PC-9 (cell line): ENCODE measurements at regions not wholly inside any gene's neighbourhood (a gene's known extent, or its start where the extent isn't known, plus 50 kb on each side); places are given as distances from the start of the nearest gene placed in this dataset.

Experiments
- BruUV-seq: library from RNA; stranded (reverse); fragments of 400-500 nt; replicated peaks from 2 replicates; lab custom pipeline; 2021; lab: Mats Ljungman, UMichigan
- CTCF ChIA-PET: fragments of 300-600 bp; sonication (Branson Sonifier 250); formaldehyde crosslinking; loops from one replicate; lab custom pipeline; 2022; ENCODE audit warnings: antibody characterized with exemption; lab: Charles Lee
- POLR2A ChIA-PET: fragments of 300-600 bp; sonication (Branson Sonifier 250); formaldehyde crosslinking; loops from one replicate; lab custom pipeline; 2022; ENCODE audit warnings: antibody characterized with exemption; ENCODE audit not compliant: unreplicated experiment; lab: Charles Lee
- DNase-seq, 2 experiments: peaks; one replicate each; pipeline versions ENCODE4 v3.0.0 to v3.0.0-alpha.2; 2015 to 2022; ENCODE audit warnings: mixed read lengths in 1 of 2
- H2AFZ ChIP-seq: fragments of 200-600 bp; sonication (generic); 2 replicates; pipeline ENCODE4 v1.8.1; 2017; ENCODE audit warnings: antibody characterized with exemption
- H3F3A ChIP-seq: fragments of 200-600 bp; sonication (generic); 2 replicates; pipeline ENCODE4 v1.8.1; 2017; ENCODE audit warnings: antibody characterized with exemption, mild to moderate bottlenecking, low read depth; ENCODE audit not compliant: insufficient read depth
- H3K27ac ChIP-seq: fragments of 200-600 bp; sonication (generic); 2 replicates; pipeline ENCODE4 v1.6.1; 2016; ENCODE audit warnings: mixed run types
- H3K27me3 ChIP-seq: fragments of 200-600 bp; sonication (generic); 2 replicates; pipeline ENCODE4 v1.6.1; 2016; ENCODE audit warnings: low read depth, mixed run types; ENCODE audit not compliant: insufficient read depth
- H3K36me3 ChIP-seq: fragments of 200-600 bp; sonication (generic); 2 replicates; pipeline ENCODE4 v1.6.1; 2016; ENCODE audit warnings: low read depth, mixed run types
- H3K4me1 ChIP-seq: fragments of 200-600 bp; sonication (generic); replicated peaks from 2 replicates; pipeline ENCODE4 v1.6.1; 2016; ENCODE audit warnings: mixed run types; ENCODE audit not compliant: insufficient read depth
- H3K4me2 ChIP-seq: fragments of 200-600 bp; sonication (generic); 2 replicates; pipeline ENCODE4 v1.6.1; 2017; ENCODE audit warnings: mixed run types
- H3K4me3 ChIP-seq: fragments of 200-600 bp; sonication (generic); 2 replicates; pipeline ENCODE4 v1.6.1; 2016; ENCODE audit warnings: mixed run types
- H3K79me2 ChIP-seq: fragments of 200-600 bp; sonication (generic); 2 replicates; pipeline ENCODE4 v1.6.1; 2017; ENCODE audit warnings: low read depth, mixed run types
- H3K9me2 ChIP-seq: fragments of 200-600 bp; sonication (generic); 2 replicates; pipeline ENCODE4 v1.8.1; 2017; ENCODE audit warnings: mild to moderate bottlenecking; ENCODE audit not compliant: insufficient read depth
- H3K9me3 ChIP-seq: fragments of 200-600 bp; sonication (generic); 2 replicates; pipeline ENCODE4 v1.8.1; 2016; ENCODE audit warnings: low read depth; ENCODE audit not compliant: insufficient read depth
- H4K20me1 ChIP-seq: fragments of 200-600 bp; sonication (generic); 2 replicates; pipeline ENCODE4 v1.8.1; 2017; ENCODE audit not compliant: insufficient read depth
- EZH2 ChIP-seq: fragments of 200-600 bp; sonication (generic); IDR thresholded peaks from 2 replicates; pipeline ENCODE4 v1.8.0; 2017; ENCODE audit warnings: antibody characterized with exemption, low read depth
- intact Hi-C: fragments of 100-400 bp; cut with micrococcal nuclease; formaldehyde crosslinking; loops from one replicate; pipeline ENCODE4 v1.10.0; 2022; ENCODE audit not compliant: unreplicated experiment
- TF ChIP-seq, protein P1 (sequence below): fragments of 200-600 bp; sonication (generic); conservative IDR thresholded peaks from 2 replicates; pipeline ENCODE4 v1.6.1; 2017; ENCODE audit warnings: mixed run types, antibody characterized with exemption, mild to moderate bottlenecking, moderate library complexity

DNA sequence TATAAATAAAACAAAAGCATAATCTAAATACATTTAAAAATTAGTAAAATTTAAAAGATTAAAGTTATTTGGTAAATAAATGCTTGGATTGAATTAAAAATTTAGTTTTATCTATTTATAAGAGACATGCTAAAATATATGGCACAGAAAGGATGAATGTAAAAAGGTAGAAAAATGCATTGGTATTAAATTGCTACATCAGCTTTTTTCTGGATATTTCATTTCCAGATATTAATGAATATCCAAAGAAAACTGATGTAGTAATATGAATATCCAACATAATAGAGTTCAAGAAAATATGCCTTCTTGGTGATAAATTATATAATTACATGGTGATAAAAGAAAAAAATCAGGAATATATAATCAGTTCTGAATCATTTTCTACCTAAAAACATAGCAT, 1743.9 kb downstream of the RPA4 start:
- TF ChIP-seq EZH2, result no peak
- TF ChIP-seq, protein P1, sequence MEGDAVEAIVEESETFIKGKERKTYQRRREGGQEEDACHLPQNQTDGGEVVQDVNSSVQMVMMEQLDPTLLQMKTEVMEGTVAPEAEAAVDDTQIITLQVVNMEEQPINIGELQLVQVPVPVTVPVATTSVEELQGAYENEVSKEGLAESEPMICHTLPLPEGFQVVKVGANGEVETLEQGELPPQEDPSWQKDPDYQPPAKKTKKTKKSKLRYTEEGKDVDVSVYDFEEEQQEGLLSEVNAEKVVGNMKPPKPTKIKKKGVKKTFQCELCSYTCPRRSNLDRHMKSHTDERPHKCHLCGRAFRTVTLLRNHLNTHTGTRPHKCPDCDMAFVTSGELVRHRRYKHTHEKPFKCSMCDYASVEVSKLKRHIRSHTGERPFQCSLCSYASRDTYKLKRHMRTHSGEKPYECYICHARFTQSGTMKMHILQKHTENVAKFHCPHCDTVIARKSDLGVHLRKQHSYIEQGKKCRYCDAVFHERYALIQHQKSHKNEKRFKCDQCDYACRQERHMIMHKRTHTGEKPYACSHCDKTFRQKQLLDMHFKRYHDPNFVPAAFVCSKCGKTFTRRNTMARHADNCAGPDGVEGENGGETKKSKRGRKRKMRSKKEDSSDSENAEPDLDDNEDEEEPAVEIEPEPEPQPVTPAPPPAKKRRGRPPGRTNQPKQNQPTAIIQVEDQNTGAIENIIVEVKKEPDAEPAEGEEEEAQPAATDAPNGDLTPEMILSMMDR, result no peak
- DNase-seq, result no peak

DNA sequence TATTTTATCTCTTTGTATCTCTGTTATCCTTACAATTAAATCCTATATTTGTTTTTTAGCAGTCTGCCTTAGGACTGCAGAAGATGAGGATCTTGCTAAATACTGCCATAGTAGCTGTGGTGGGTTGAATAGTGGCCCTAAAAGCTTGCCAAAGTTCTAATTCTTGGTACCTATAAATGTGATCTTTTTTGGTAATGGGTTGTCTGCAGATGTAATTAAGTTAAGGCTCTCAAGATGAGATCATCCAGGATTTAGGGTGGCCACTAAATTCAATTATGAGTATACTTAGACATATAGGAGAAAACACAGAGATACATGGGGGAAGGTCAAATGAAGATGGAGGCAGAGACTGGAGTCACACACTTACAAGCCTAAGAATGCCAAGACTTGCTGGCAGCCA, 1753.7 kb downstream of the RPA4 start:
- H3K79me2 ChIP-seq, result no peaks in the 10 kb centered on the region
- intact Hi-C loops, result no loop called here
- no peak overlapping the region for H2AFZ ChIP-seq
- no peak overlapping the region for H3K4me3 ChIP-seq
- TF ChIP-seq EZH2, result no peak
- TF ChIP-seq, protein P1, result no peak
- no peaks in the 10 kb centered on the region for H4K20me1 ChIP-seq
- POLR2A ChIA-PET, result no interaction called here
- H3K4me1 ChIP-seq, result no peaks in the 10 kb centered on the region
- CTCF ChIA-PET, result no interaction called here
- H3K36me3 ChIP-seq, result no peaks in the 10 kb centered on the region
- no TSS peak for BruUV-seq
- H3K27ac ChIP-seq, result no peak overlapping the region
- no peak overlapping the region for H3K4me2 ChIP-seq
- DNase-seq, result no peak
- no peaks in the 10 kb centered on the region for H3K27me3 ChIP-seq
- H3K9me3 ChIP-seq, result no peaks in the 10 kb centered on the region
- no peaks in the 10 kb centered on the region for H3K9me2 ChIP-seq
- H3F3A ChIP-seq, result no peaks in the 10 kb centered on the region

More for the DNA sequence above, 1743.9 kb downstream of the RPA4 start:
- Histone ChIP-seq H3K27me3 (no peaks in the 10 kb centered on the region), H3F3A (no peaks in the 10 kb centered on the region), H4K20me1 (no peaks in the 10 kb centered on the region), H3K9me3 (no peaks in the 10 kb centered on the region), H3K27ac (no peak overlapping the region), H3K4me2 (no peak overlapping the region), H3K4me3 (no peak overlapping the region), H3K79me2 (no peaks in the 10 kb centered on the region), H3K36me3 (no peaks in the 10 kb centered on the region), H3K4me1 (no peaks in the 10 kb centered on the region), H3K9me2 (no peaks in the 10 kb centered on the region), H2AFZ (no peak overlapping the region)
- POLR2A ChIA-PET, result no interaction called here
- intact Hi-C loops, result no loop called here
- CTCF ChIA-PET, result no interaction called here
- no TSS peak for BruUV-seq

GRCh38 chrX:98646351-98646750, 1762.6 kb downstream of the RPA4 start:
- DNase-seq, result no peak
- no peaks in the 10 kb centered on the region for H3K4me1 ChIP-seq
- no peak overlapping the region for H3K27ac ChIP-seq
- no peaks in the 10 kb centered on the region for H4K20me1 ChIP-seq
- H3K4me2 ChIP-seq, result no peak overlapping the region
- no peaks in the 10 kb centered on the region for H3K36me3 ChIP-seq
- no TSS peak for BruUV-seq
- H3K27me3 ChIP-seq, result no peaks in the 10 kb centered on the region
- H2AFZ ChIP-seq, result no peak overlapping the region
- no peaks in the 10 kb centered on the region for H3K79me2 ChIP-seq
- no peaks in the 10 kb centered on the region for H3F3A ChIP-seq
- no peak overlapping the region for H3K4me3 ChIP-seq
- TF ChIP-seq EZH2, result no peak
- TF ChIP-seq, protein P1, result no peak
- ChIA-PET CTCF (no interaction called here), POLR2A (no interaction called here)
- H3K9me2 ChIP-seq, result no peaks in the 10 kb centered on the region
- H3K9me3 ChIP-seq, result no peaks in the 10 kb centered on the region
- intact Hi-C loops, result no loop called here
